ENCODE measurements at regions not wholly inside any gene's neighbourhood (a gene's known extent, or its start where the extent isn't known, plus 50 kb on each side); places are given as distances from the start of the nearest gene placed in this dataset.
"Not testable (repeated sequence)": the region's sequence is repeated elsewhere in the genome, so short reads cannot be mapped to it uniquely, and the experiment has no call there.

GRCh38 chr2:84217456-84217855 lies 241.6 kb downstream of the SUCLG1 start:
- no peak for DNase-seq

- no peak for DNase-seq
These were observed 244.6 kb downstream of the SUCLG1 start for GRCh38 chr2:84214455-84214854.

GRCh38 chr2:84212611-84213314 lies 246.3 kb downstream of the SUCLG1 start:
- DNase-seq = no peak

GRCh38 chr2:84209941-84210340 lies 249.1 kb downstream of the SUCLG1 start:
- no peak for DNase-seq

- no peak for DNase-seq
These were observed 254.1 kb downstream of the SUCLG1 start for GRCh38 chr2:84204995-84205394.

- no peak for DNase-seq
These were observed 256.9 kb downstream of the SUCLG1 start for GRCh38 chr2:84202166-84202565.

GRCh38 chr2:84201158-84201557 lies 257.9 kb downstream of the SUCLG1 start:
- DNase-seq = no peak

GRCh38 chr2:84197901-84198300 lies 261.2 kb downstream of the SUCLG1 start:
- no peak for DNase-seq

- peak; percentile 11 for DNase-seq
These were observed 264.0 kb downstream of the SUCLG1 start for GRCh38 chr2:84194949-84195644.

- DNase-seq = no peak
These were observed 264.9 kb downstream of the SUCLG1 start for GRCh38 chr2:84194181-84194580.

GRCh38 chr2:84187258-84187657 lies 271.8 kb downstream of the SUCLG1 start:
- no peak for DNase-seq

- DNase-seq = no peak
These were observed 277.2 kb downstream of the SUCLG1 start for GRCh38 chr2:84181927-84182326.

GRCh38 chr2:84177733-84178132 lies 281.3 kb downstream of the SUCLG1 start:
- no peak for DNase-seq

- no peak for DNase-seq
These were observed 283.1 kb downstream of the SUCLG1 start for GRCh38 chr2:84175970-84176369.

- DNase-seq = no peak
These were observed 283.7 kb downstream of the SUCLG1 start for GRCh38 chr2:84175340-84175739.

GRCh38 chr2:84173041-84173440 lies 286.0 kb downstream of the SUCLG1 start:
- DNase-seq = no peak

- no peak for DNase-seq
These were observed 288.1 kb downstream of the SUCLG1 start for GRCh38 chr2:84170979-84171378.

- no peak for DNase-seq
These were observed 289.2 kb downstream of the SUCLG1 start for GRCh38 chr2:84169871-84170270.

GRCh38 chr2:84168552-84168951 lies 290.5 kb downstream of the SUCLG1 start:
- not testable (repeated sequence) for DNase-seq

- DNase-seq = no peak
These were observed 293.8 kb downstream of the SUCLG1 start for GRCh38 chr2:84165256-84165655.

GRCh38 chr2:84160453-84160852 lies 298.6 kb downstream of the SUCLG1 start:
- DNase-seq = no peak

GRCh38 chr2:84158605-84159004 lies 300.5 kb downstream of the SUCLG1 start:
- no peak for DNase-seq

- no peak for DNase-seq
These were observed 306.6 kb downstream of the SUCLG1 start for GRCh38 chr2:84152462-84152861.

- DNase-seq = no peak
These were observed 314.7 kb downstream of the SUCLG1 start for GRCh38 chr2:84144345-84144744.

Data from left kidney (tissue), 1 donor.